ENCODE measurements at regions not wholly inside any gene's neighbourhood (a gene's known extent, or its start where the extent isn't known, plus 50 kb on each side); places are given as distances from the start of the nearest gene placed in this dataset.

DNA sequence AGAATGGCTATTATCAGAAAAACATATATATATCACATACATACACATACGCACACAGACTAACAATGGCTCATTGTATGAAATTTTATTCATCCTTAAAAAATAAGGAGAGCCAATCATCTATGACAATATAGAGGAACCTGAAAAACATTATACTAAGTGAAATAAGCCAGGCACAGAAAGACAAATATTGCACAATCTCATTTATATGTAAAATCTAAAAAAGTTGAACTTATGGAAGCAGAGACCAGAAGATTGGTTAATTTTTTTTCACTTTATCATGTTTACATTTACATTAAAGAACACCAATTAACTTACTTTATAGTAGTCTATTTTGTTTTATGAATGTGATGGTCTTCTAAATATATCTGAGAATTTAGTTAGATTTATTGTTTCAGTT lies 198.7 kb downstream of the KIF2B start:
- TF ChIP-seq, protein P1, sequence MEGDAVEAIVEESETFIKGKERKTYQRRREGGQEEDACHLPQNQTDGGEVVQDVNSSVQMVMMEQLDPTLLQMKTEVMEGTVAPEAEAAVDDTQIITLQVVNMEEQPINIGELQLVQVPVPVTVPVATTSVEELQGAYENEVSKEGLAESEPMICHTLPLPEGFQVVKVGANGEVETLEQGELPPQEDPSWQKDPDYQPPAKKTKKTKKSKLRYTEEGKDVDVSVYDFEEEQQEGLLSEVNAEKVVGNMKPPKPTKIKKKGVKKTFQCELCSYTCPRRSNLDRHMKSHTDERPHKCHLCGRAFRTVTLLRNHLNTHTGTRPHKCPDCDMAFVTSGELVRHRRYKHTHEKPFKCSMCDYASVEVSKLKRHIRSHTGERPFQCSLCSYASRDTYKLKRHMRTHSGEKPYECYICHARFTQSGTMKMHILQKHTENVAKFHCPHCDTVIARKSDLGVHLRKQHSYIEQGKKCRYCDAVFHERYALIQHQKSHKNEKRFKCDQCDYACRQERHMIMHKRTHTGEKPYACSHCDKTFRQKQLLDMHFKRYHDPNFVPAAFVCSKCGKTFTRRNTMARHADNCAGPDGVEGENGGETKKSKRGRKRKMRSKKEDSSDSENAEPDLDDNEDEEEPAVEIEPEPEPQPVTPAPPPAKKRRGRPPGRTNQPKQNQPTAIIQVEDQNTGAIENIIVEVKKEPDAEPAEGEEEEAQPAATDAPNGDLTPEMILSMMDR (IDR thresholded peaks at IDR 0.05) = no peak
- TF ChIP-seq POLR2A (IDR thresholded peaks at IDR 0.05) = no peak

Data from right lobe of liver (tissue), 4 donors.